ENCODE measurements at regions not wholly inside any gene's neighbourhood (a gene's known extent, or its start where the extent isn't known, plus 50 kb on each side); places are given as distances from the start of the nearest gene placed in this dataset.
"Not testable (repeated sequence)": the region's sequence is repeated elsewhere in the genome, so short reads cannot be mapped to it uniquely, and the experiment has no call there.

- DNase-seq (ENCODE audit: low read depth) = no peak
Measured at GRCh38 chr1:47684964-47685762, 247.3 kb downstream of the FOXD2 start.

DNA sequence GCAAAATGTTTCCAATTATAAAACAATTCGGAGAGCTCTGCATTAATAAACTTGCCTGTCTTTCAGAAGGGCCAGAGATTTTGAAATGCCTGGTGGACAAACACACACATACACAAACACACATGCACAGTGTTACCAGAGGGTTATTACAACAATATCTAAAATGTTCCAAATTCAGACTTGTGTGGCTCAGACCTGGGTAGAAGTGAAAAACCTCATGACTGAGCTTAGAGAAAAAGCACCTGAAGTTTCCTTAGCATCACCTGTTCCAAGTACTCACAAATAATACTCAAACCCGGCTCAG, 247.9 kb downstream of the FOXD2 start:
- DNase-seq (ENCODE audit: low read depth) = no peak

GRCh38 chr1:47686731-47687630, 249.1 kb downstream of the FOXD2 start:
- no peak for DNase-seq (ENCODE audit: low read depth)

DNA sequence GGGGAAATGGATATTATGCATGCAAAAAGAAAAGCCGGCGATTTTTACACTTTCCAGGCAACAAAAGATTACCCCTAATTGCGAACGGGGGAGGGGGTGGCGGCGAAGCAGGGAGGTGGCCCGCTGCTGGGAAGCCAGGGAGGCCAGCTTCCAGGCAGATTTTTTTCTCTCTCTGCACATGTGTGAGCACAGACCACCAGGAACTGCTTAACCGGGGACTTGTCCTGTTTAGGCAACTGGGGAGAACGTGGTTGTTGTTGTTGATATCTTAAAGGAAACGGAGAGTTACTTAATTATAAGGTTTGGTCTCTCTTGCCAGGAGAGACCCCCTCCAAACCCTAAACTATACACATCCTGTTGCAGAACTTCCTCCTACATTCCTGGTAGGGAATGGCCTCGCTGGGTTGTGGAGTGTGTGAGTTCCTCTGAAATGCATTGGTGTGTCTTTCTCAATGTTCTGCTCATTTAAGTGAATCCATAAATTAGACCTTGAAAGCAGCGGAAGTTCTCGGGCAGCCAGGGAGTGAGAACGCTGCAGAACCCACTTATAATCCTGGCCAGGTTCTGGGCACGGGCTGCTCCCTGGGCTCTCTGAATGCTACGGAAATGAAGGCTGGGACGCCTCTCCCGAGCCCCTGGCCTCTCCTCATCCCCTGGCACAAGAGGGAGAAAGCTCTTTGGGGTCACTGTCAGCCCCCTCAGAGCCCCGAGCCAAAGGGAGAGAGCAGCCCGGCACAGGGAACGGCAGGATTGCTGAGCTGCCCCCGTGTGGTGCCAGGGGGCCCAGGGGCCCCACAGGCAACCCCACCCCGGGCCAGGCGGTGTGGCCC, 250.0 kb downstream of the FOXD2 start:
- no peak for DNase-seq (ENCODE audit: low read depth)

GRCh38 chr1:47688461-47689296, 250.8 kb downstream of the FOXD2 start:
- DNase-seq (ENCODE audit: low read depth) = no peak

DNA sequence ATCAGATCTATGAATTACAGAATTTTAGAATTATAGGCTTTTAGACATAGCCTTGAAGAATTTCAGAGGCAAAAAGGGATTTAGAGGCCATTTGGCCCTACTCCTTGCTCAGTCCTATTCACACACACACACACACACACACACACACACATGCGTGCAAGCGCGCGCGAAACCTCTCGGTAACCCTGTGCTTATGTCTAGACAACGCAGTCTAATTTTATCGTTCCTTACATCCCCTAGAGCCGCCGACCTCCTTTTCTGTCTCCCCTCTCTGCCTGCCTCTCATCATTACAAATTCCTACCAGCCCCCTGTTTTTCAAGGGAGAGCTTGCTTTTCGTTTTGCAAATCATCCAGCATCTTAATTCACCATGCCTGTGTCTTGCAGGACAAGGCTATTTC, 252.1 kb downstream of the FOXD2 start:
- DNase-seq (ENCODE audit: low read depth) = no peak

- DNase-seq (ENCODE audit: low read depth) = no peak
Measured at GRCh38 chr1:47690341-47691250, 252.8 kb downstream of the FOXD2 start.

DNA sequence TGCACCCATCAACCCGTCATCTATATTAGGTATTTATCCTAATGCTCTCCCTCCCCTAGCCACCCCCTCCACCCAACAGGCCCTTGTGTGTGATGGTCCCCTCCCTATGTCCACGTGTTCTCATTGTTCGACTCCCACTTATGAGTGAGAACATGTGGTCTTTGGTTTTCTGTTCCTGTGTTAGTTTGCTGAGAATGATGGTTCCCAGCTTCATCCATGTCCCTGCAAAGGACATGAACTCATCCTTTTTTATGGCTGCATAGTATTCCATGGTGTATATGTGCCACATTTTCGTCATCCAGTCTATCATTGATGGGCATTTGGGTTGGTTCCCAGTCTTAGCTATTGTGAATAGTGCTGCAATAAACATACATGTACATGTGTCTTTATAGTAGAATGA, 253.4 kb downstream of the FOXD2 start:
- not testable (repeated sequence) for DNase-seq (ENCODE audit: low read depth)

GRCh38 chr1:47692196-47692595, 254.4 kb downstream of the FOXD2 start:
- DNase-seq (ENCODE audit: low read depth) = no peak

GRCh38 chr1:47693115-47693514, 255.3 kb downstream of the FOXD2 start:
- DNase-seq (ENCODE audit: low read depth) = no peak

GRCh38 chr1:47694011-47694890, 256.4 kb downstream of the FOXD2 start:
- DNase-seq (ENCODE audit: low read depth) = no peak

DNA sequence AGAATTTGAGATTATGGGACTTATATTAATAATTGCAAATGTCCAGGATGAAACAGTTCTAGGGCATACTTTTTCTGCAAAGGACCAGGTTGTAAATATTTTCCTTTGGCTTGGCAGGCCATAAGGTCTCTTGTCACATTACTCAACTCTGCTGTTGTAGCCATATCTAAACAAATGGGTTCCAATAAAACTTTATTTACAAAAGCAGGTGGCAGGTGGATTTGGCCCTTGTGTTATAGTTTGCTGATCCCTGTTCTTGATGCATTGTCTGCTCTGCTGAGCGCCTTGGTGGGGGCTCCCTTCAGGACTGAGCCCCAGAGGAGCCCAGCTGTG, 258.5 kb downstream of the FOXD2 start:
- DNase-seq (ENCODE audit: low read depth) = no peak

GRCh38 chr1:47696737-47697441, 259.0 kb downstream of the FOXD2 start:
- no peak for DNase-seq (ENCODE audit: low read depth)

DNA sequence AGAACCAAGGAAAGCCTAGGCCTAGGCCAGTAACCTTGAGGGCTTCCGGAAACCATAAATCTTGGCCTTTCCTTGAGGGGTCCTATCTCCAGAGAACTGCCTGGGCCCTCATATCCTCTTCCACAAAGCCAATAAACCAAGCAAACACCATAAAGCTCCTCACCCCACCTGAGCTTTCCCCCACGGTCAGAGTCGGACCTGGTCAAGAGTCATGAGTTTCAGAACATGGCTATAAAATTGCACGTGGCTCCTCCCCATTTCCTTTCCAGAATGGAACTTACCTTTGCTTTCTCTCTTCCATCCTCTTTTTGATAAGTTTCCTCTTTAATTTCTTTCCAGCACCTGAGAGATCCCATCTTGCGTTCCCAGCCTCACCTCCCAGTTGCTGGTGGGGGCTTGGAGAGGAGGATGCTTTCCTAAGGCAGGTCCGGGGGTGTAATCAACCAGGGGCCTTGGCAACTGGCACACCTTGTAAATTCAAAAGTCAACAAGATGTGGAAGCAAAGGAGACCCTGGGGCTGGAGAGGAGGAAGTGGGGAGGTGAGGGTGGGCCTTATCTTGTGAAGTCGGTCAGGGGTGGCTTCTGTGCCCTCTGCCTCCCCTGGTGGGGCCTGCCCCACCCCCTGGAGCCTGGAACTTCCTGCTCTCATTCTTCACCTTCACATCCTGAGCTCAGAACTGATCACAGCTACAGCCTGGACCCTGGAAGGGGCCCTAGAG, 259.9 kb downstream of the FOXD2 start:
- no peak for DNase-seq (ENCODE audit: low read depth)

DNA sequence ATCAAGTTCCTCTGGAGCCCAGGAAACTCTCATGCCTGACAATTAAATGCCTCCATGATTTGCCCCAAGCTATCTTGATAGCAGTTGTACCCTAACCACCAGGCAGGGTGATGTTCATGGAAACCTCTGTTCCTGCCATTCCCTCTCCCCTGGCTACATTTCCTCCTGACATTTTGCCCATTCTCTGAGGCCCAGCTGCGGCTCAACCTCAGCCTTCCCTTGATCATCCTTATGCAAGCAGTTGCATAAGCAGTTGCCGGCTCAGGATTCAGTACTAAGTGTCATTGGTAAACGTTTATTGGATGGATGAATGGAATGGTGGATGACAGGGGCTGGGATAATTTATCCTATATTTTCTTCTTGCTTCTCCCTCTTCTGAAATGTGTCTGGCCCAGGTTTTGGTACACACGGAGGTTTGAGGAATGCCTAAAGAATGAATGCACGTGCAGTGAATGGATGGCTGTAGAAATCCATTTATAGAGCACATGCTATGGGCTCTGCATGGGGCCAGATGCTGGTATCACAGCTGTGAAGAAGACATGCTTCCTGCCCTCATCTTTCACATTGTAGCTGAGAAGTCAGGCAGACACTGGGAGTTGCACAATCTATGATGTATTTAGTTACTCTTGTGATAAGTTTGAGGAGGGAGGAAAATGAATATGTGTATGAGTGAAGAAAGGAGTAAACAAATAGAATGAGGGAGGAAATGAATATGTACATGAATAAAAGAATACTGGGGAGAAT, 261.8 kb downstream of the FOXD2 start:
- DNase-seq (ENCODE audit: low read depth) = peak; percentile 53

- no peak for DNase-seq (ENCODE audit: low read depth)
Measured at GRCh38 chr1:47701283-47701682, 263.4 kb downstream of the FOXD2 start.

DNA sequence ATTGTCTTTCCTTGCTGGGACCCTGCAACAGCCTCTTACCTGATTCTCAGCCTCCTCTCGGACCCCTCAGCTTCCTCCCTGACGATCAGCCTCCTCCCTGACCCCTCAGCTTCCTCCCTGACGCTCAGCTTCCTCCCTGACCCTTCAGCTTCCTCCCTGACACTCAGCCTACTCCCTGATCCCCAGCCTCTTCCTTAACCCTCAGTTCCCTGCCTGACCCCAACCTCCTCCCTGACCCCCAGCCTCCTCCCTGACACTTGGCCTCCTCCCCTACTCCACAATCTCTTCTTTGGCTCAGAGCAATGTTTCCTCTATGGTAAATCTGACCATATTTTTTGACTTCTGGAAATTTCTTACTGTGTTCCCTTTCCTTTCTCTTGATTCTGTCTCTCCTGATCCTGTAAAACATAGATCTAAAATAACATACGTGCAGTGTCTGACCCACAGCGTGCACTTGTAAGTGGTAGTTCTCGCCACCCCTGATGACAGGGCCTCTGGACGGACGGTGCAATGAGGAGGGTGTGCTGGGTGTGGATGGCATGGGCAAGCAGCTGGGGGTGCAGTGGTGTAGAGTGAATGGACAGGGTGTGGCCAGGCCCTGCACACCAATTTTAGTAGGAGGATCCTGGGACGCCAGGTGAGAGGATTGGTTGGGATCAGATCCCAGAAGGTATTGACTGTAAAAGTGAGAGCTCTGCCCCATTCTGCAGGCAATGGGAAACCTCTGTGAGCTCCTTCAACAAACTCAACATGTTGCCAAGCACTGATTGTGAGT, 264.1 kb downstream of the FOXD2 start:
- no peak for DNase-seq (ENCODE audit: low read depth)

Measured in fibroblast of gingiva (primary cell).